ENCODE measurements at regions not wholly inside any gene's neighbourhood (a gene's known extent, or its start where the extent isn't known, plus 50 kb on each side); places are given as distances from the start of the nearest gene placed in this dataset.
"Not testable (repeated sequence)": the region's sequence is repeated elsewhere in the genome, so short reads cannot be mapped to it uniquely, and the experiment has no call there.

- DNase-seq, result not testable (repeated sequence)
Measured at GRCh38 chr2:37759989-37760388, 88.5 kb upstream of the CDC42EP3 start.

DNA sequence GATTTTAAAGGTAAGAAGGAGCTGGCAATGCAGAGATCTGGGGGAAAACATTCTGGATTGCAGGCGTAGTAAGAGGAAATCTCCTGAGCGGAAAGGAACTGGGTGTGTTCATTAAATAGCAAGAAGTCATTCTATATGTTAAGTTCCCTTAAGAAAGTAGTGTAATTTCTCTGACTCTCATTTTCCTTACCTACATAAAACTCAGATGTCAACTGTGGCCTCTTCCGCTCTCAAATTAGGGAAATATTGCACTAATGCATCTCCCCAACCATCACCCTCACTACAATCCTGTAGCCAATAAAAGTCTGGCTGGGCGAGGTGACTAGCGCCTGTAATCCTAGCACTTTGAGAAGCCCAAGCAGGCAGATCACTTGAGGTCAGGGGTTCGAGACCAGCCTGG is 89.0 kb upstream of the CDC42EP3 start:
- no peak for DNase-seq

DNA sequence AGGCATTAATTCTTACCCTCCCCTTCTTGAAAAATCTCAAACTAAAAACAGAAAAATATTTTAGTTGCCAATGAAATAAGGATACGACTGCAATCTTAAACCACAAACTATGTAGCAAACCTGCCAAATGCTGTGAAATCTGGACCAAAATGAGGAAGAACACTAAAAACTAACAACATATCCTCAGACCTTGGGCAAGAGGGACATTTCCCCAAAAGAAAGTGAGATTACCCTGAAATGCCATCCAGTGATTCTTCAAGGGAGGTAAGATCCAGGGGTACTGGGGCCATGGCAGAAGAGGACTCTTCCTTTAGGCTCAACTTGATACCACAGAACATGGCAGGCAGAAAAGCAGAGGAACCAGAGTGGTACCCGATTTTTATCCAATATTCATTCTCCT is 90.8 kb upstream of the CDC42EP3 start:
- DNase-seq, result not testable (repeated sequence)

- DNase-seq, result no peak
Measured at GRCh38 chr2:37764739-37765138, 93.3 kb upstream of the CDC42EP3 start.

GRCh38 chr2:37766106-37766505 is 94.7 kb upstream of the CDC42EP3 start:
- no peak for DNase-seq

DNA sequence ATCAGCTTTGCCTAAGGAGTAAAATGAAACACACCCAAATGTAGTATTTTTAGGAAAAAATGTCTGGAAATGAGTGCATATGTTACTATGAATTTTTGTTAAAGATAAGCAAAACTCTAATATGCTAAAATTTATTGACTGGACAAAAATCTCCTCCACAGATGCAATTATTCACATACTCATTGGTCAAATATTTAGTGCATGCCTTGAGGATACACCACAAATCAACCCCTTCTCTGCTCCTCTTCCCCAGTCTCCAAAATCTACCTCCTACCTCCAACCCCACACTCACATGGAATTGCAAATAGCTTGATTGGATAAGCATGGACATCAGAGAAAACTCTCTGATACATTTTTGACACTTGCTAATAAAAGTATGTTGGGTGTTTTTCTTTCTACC is 95.6 kb upstream of the CDC42EP3 start:
- DNase-seq, result no peak

GRCh38 chr2:37767959-37768925 is 96.8 kb upstream of the CDC42EP3 start:
- DNase-seq, result no peak

DNA sequence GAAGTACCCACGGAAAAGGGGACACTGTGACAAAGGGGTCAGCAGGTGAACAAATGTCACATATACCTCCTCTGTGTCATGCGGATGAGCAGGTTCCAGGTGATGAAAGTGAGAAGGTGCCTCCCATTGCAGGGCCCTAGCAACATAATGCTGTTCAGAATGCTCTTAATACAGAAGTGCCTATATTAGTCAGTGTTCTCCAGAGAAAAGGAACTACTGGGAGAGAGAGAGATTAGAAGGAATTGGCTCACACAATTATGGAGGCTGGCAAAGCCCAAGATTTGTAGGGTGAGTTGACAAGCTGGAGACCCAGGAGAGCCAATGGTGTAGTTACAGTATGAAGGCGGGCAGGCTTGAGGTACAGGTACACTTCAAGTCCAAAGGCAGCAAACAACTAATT is 98.1 kb upstream of the CDC42EP3 start:
- no peak for DNase-seq

DNA sequence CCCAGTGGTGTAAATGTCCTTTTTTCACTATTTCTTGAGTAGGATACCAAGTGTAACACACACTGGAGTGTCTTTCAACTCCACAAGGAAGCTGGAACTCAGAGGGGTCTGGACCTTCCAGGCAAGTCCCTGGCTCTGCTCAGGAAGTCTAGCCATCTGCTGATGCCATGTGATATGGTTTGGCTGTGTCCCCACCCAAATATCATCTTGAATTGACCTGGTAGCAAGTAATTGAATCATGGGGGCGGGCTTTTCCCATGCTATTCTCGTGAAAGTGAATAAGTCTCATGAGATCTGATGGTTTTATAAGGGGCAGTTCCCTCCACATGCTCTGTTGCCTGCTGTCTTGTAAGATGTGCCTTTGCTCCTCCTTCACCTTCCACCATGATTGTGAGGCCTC is 99.4 kb upstream of the CDC42EP3 start:
- DNase-seq, result no peak

GRCh38 chr2:37771600-37772088 is 100.2 kb upstream of the CDC42EP3 start:
- no peak for DNase-seq

DNA sequence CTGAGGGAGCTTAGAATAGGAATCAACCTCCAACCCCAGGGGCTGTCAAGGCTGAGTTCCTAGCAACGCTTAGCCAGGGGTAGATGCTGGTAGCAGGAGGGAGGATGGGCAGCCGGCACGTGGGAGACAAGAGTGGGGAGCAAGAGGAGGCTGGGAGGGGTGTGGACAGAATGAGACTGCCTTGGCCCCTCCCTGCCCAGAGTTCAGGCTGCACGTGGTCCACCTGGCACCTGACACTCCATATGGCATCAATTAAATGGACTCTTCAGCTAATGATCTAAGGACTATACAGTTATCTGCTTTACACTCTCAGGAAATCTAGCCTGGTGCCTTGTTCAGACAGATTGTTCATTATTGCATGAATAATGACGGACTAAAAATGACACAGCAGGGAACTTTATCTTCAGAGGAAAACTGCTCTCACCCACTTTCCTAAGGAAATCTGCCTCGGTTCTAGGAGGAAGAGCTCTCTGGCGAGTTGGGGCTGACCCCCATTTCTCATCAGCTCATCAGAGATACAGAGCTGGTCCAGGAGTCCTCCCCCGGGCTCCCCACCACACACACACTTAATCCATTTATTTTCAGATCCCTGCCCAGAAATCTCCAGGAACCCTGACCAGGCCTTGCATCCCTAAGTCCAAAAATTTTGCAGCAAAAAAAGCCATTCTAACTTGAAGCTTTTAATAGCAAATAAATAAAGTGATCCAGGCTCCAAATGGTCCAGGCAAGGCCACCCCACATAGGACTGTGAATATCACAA is 102.1 kb upstream of the CDC42EP3 start:
- DNase-seq, result no peak

GRCh38 chr2:37774171-37774944 is 102.9 kb upstream of the CDC42EP3 start:
- not testable (repeated sequence) for DNase-seq

DNA sequence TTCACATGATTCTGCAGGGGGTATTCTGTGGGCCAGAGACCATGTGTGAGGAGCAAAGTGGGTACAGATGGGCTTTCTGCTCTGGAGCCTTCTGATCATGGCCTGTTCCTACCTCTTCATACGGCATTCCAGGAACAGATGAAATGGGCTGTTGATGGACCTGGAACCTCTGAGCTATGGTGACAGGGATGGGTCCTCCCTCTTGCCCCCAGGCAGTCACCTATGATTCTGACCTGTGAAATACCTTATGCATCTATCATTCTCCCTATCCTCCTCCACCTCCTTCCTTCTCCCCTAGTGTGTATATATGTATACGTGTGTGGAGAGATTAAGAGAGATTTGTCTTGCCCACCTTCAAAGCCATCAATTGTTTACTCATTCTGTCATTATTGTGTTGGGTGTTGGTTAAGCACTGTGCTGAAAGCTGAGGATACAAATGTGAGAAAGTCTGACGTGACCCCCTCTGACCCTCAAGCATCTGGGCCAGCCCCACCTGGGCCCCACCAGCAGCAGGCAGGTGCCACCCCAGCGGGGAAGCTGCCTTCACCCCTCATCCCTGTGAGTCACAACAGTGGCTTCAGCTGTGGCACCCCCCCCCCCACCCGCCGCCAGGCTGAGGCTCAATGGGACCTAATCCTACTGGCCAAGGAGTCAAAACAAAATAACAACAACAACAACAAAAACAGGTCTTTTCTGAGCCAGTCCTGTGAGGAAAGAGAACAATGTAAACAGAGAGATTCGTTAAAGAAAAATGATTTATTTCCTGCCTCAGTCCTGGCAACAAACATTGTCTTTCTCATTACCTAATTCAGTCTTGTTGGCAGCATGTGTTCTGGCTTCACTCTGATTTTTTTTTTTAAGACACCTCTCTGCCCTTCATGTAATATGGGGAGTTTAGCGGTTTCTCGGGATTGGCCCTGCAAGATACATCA is 103.8 kb upstream of the CDC42EP3 start:
- no peak for DNase-seq

- no peak for DNase-seq
Measured at GRCh38 chr2:37775908-37776250, 104.4 kb upstream of the CDC42EP3 start.

DNA sequence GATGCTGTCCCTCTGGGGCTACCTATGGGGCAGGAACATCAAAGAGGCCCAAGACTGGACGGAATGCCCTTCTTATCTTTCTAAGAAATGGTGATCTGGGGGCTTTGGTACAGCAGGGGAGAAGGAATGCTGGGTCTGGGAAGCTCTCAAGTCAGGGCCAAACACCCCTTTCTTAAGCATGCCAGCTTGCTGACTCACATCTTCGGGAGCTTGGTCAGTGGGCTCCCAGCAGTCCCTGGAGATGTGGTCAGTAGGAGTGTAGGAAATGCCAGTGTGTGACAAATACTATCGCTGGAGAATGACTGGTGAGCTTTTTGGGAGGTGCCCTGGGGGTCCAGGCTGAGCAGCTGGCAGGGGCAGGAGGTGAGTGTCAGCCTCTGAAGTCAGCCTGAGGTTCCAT is 105.0 kb upstream of the CDC42EP3 start:
- no peak for DNase-seq

DNA sequence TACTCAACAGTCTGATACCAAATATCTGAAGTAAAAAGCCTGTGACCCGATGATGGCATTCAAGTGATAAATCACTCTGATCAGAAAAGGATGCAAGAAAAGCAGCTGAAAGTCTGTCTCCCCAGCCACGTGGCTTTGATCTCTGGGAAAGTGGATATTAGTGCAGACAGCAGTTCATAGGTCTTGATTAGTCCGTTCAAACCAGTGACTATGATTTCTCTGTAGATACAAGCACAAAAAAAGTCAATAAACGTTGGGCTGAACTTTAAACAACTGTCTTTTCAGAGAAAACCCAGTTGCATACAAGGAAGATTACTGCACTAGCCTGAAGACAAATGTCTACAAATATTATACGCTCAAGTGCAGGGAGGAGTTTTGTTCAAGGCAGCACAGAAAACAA is 107.7 kb upstream of the CDC42EP3 start:
- DNase-seq, result no peak

DNA sequence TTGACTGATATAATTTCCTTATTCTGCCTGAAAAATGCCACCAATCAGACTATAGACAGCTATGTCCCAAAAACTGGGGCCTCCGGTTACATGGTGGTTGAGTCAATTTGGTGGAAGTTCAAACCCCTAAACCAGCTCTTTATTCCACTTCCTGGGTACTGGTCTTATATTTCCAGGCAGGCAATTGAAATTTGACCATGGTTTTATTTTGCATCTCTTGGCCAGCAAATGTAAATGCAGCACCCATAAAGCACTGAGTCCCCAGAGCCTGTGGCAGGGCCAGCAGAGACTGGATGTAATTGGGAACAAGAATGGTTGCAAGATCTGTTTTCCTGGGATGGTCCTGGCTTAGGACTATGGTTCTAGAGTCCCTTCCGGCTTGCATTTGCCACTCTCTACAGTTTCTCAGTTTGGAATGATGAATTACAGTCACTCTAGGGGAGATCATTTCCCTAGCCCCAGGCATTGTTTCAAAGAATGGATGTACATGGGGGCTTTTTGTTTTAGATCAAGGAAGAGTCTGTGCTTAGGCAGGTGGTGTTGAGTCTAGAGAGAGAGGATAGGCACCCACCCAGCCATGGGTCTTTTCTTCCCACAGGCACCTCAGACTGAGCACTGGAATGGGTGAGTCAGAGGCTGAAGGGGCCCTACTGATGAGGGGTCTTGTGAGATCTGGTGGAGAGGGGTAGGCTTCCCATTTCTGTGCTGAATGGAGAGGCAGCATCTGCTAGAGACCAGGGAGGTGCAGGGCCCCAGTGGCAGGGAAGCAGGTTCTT is 108.4 kb upstream of the CDC42EP3 start:
- no peak for DNase-seq

DNA sequence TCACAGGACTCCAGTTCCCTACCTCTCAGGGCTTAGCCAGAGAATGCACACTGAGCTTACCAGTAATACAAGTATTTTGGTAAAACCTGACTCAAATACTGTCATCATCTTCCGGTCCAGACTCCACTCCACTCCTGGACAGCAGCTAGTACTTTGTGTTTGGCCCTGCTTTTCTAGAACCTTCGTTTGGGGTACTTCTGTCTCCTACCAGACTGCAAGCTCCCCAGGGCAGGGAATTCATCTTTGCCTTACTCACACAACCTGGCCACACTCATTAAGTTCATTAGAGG is 108.9 kb upstream of the CDC42EP3 start:
- DNase-seq, result no peak

GRCh38 chr2:37781028-37781427 is 109.6 kb upstream of the CDC42EP3 start:
- DNase-seq, result no peak

GRCh38 chr2:37782155-37782673 is 110.8 kb upstream of the CDC42EP3 start:
- no peak for DNase-seq

- no peak for DNase-seq
Measured at GRCh38 chr2:37782721-37783371, 111.4 kb upstream of the CDC42EP3 start.
